B cell (primary cell): ENCODE measurements at regions not wholly inside any gene's neighbourhood (a gene's known extent, or its start where the extent isn't known, plus 50 kb on each side); places are given as distances from the start of the nearest gene placed in this dataset.

Experiments used
- ATAC-seq: fragments of 200-7000 bp; cut with Tn5 transposase; one replicate; pipeline ENCODE4 v1.10.0; 2021; ENCODE audit warnings: low read depth, mild to moderate bottlenecking, moderate number of reproducible peaks, moderate library complexity
- CTCF ChIA-PET: fragments of 350-600 bp; sonication (Branson Sonifier 250); formaldehyde crosslinking; loops from one replicate; lab custom pipeline; 2021; ENCODE audit warnings: antibody characterized with exemption, inconsistent platforms; lab: Charles Lee
- POLR2A ChIA-PET: fragments of 350-600 bp; sonication (Branson Sonifier 250); formaldehyde crosslinking; loops from one replicate; lab custom pipeline; 2021; ENCODE audit warnings: antibody characterized with exemption; lab: Charles Lee
- DNase-seq: peaks from one replicate; pipeline ENCODE4 v3.0.0; 2013
- H2AFZ ChIP-seq: 2 replicates; pipeline ENCODE4 v1.6.1; 2012; ENCODE audit warnings: mild to moderate bottlenecking, low read depth, low read length; ENCODE audit not compliant: insufficient read depth, poor library complexity, severe bottlenecking
- H3K27ac ChIP-seq, 2 donors: 1 replicate in 1 of 2; 2 replicates in 1 of 2; pipeline ENCODE4 v1.5.1; 2012 to 2013; ENCODE audit warnings: low read length in 2 of 2, mild to moderate bottlenecking in 2 of 2, moderate library complexity in 1 of 2
- H3K27me3 ChIP-seq, 4 experiments: fragments of 200-600 bp in 1 of 4; sonication (generic) in 1 of 4; replicated peaks in 1 of 4; 1 replicate in 2 of 4; 2 replicates in 2 of 4; pipeline versions ENCODE4 v1.6.1 to v1.7.0; 2013 to 2016; ENCODE audit warnings: low read length in 3 of 4, mild to moderate bottlenecking in 2 of 4, mixed read lengths in 1 of 4, moderate library complexity in 1 of 4; ENCODE audit not compliant: insufficient read depth in 4 of 4, control insufficient read depth in 3 of 4; ENCODE audit errors: control extremely low read depth in 1 of 4
- H3K36me3 ChIP-seq, 2 experiments: replicated peaks in 1 of 2; 1 replicate in 1 of 2; 2 replicates in 1 of 2; pipeline versions ENCODE4 v1.6.1 to v1.7.1; 2013; ENCODE audit warnings: low read length in 1 of 2; ENCODE audit not compliant: insufficient read depth in 2 of 2, control insufficient read depth in 1 of 2; ENCODE audit errors: control extremely low read depth in 1 of 2, extremely low read depth in 1 of 2
- H3K4me1 ChIP-seq, 2 donors: fragments of 200-600 bp in 1 of 2; sonication (generic) in 1 of 2; 1 replicate in 1 of 2; 2 replicates in 1 of 2; pipeline versions ENCODE4 v1.5.1 to v1.6.1; 2013 to 2017; ENCODE audit warnings: low read length in 2 of 2; ENCODE audit not compliant: control insufficient read depth in 2 of 2, insufficient read depth in 2 of 2
- H3K4me2 ChIP-seq: replicated peaks from 2 replicates; pipeline ENCODE3; 2012; ENCODE audit warnings: mild to moderate bottlenecking, low read depth, low read length; ENCODE audit not compliant: poor library complexity, severe bottlenecking
- H3K4me3 ChIP-seq, 5 experiments: fragments of 200-600 bp in 1 of 5; sonication (generic) in 1 of 5; 1 replicate in 3 of 5; 2 replicates in 2 of 5; pipeline versions ENCODE4 v1.5.1 to v1.7.0; 2011 to 2016; ENCODE audit warnings: low read length in 4 of 5, mild to moderate bottlenecking in 4 of 5, low read depth in 2 of 5, control low read depth in 1 of 5, moderate library complexity in 1 of 5; ENCODE audit not compliant: insufficient read depth in 1 of 5; ENCODE audit errors: control extremely low read depth in 1 of 5, extremely low read depth in 1 of 5
- H3K79me2 ChIP-seq: fragments of 200-600 bp; sonication (generic); one replicate; pipeline ENCODE4 v1.6.0; 2016; ENCODE audit warnings: low read length; ENCODE audit not compliant: control insufficient read depth, insufficient read depth
- H3K9ac ChIP-seq: fragments of 200-600 bp; sonication (generic); 2 replicates; pipeline ENCODE4 v1.6.1; 2017; ENCODE audit warnings: mild to moderate bottlenecking, low read length, moderate library complexity
- H3K9me3 ChIP-seq, 3 donors: one replicate each; pipeline versions ENCODE4 v1.6.1 to v1.7.1; 2013; ENCODE audit warnings: low read length in 2 of 3; ENCODE audit not compliant: control insufficient read depth in 2 of 3, insufficient read depth in 1 of 3; ENCODE audit errors: control extremely low read depth in 1 of 3
- H4K20me1 ChIP-seq: 2 replicates; pipeline ENCODE4 v1.6.0; 2012; ENCODE audit warnings: mild to moderate bottlenecking, low read length; ENCODE audit not compliant: insufficient read depth, control insufficient read depth, poor library complexity, severe bottlenecking
- H3K27ac Mint-ChIP-seq: one replicate; pipeline ENCODE4 v1.8.0; 2021; ENCODE audit warnings: mixed read lengths
- H3K27me3 Mint-ChIP-seq: one replicate; pipeline ENCODE4 v1.8.0; 2021; ENCODE audit warnings: mixed read lengths
- H3K4me1 Mint-ChIP-seq: one replicate; pipeline ENCODE4 v1.8.0; 2021; ENCODE audit warnings: mixed read lengths
- H3K4me3 Mint-ChIP-seq: one replicate; pipeline ENCODE4 v1.8.0; 2021; ENCODE audit warnings: mixed read lengths
- H3K9me3 Mint-ChIP-seq: one replicate; pipeline ENCODE4 v1.8.0; 2022; ENCODE audit warnings: mixed read lengths; ENCODE audit not compliant: insufficient read depth
- CTCF ChIP-seq: fragments of 200-600 bp; IDR thresholded peaks from one replicate; pipeline ENCODE4 v1.8.0; 2022; ENCODE audit warnings: antibody characterized with exemption, mild to moderate bottlenecking
- EZH2 ChIP-seq: IDR thresholded peaks from 2 replicates; pipeline ENCODE4 v1.6.1; 2012; ENCODE audit warnings: borderline replicate concordance, low read depth, mild to moderate bottlenecking, moderate library complexity, low read length; ENCODE audit not compliant: insufficient read depth, poor library complexity, severe bottlenecking
- WGBS: methylation state at CpG from one replicate; pipeline ENCODE4 v1.1.5; 2013; ENCODE audit warnings: missing lambda C conversion rate; ENCODE audit not compliant: insufficient coverage; 5-methylcytosine and 5-hydroxymethylcytosine counted together
- intact Hi-C: fragments of 100-400 bp; cut with micrococcal nuclease; formaldehyde crosslinking; loops from one replicate; pipeline ENCODE4 v1.10.0; 2022

- Histone ChIP-seq H3K79me2 (no peaks in the 10 kb centered on the region), H3K4me3 (no peak overlapping the region), H3K27me3 (no peaks in the 10 kb centered on the region), H4K20me1 (no peaks in the 10 kb centered on the region), H2AFZ (no peak overlapping the region), H3K9me3 (peaks cover 0 to 5% (median 0%) of the 10 kb centered on the region in 3 donors), H3K27ac (no peak overlapping the region), H3K4me2 (no peak overlapping the region), H3K9ac (no peak overlapping the region), H3K36me3 (no peaks in the 10 kb centered on the region), H3K4me1 (no peaks in the 10 kb centered on the region)
- no peaks in the 10 kb centered on the region for H3K4me1 Mint-ChIP-seq
- ATAC-seq, result no peak
- H3K27ac Mint-ChIP-seq, result no peak overlapping the region
- ChIA-PET POLR2A (no interaction called here), CTCF (no interaction called here)
- no peak for DNase-seq
- no peaks in the 10 kb centered on the region for H3K27me3 Mint-ChIP-seq
- intact Hi-C loops, result loop anchor here (2.0 kb wide), 1 partner anchor 20 kb away; no protein-coding TSS in a partner anchor
- H3K4me3 Mint-ChIP-seq, result no peak overlapping the region
- TF ChIP-seq EZH2 (no peak), CTCF (no peak)
- WGBS, result 6% methylated on average over 2 of the region's 2 CpGs
- H3K9me3 Mint-ChIP-seq, result peaks cover 1% of the 10 kb centered on the region
These were observed 272.8 kb downstream of the TAF11L14 start for GRCh38 chr5:17907094-17907493.

- DNase-seq (no peak), ATAC-seq (no peak)
- H3K9me3 Mint-ChIP-seq, result no peaks in the 10 kb centered on the region
- Histone ChIP-seq H3K4me1 (no peaks in the 10 kb centered on the region), H3K9me3 (peaks cover 0 to 5% (median 0%) of the 10 kb centered on the region in 3 donors), H3K36me3 (no peaks in the 10 kb centered on the region), H4K20me1 (no peaks in the 10 kb centered on the region), H3K9ac (no peak overlapping the region), H3K4me2 (no peak overlapping the region), H3K27ac (no peak overlapping the region), H3K4me3 (no peak overlapping the region), H3K79me2 (no peaks in the 10 kb centered on the region), H2AFZ (no peak overlapping the region), H3K27me3 (no peaks in the 10 kb centered on the region)
- ChIA-PET CTCF (no interaction called here), POLR2A (no interaction called here)
- no peak for TF ChIP-seq EZH2
- TF ChIP-seq CTCF, result no peak
- peaks cover 4% of the 10 kb centered on the region for H3K27me3 Mint-ChIP-seq
- no peak overlapping the region for H3K27ac Mint-ChIP-seq
- no peak overlapping the region for H3K4me3 Mint-ChIP-seq
- H3K4me1 Mint-ChIP-seq, result no peaks in the 10 kb centered on the region
- intact Hi-C loops, result no loop called here
These were observed 276.1 kb downstream of the TAF11L14 start for GRCh38 chr5:17910318-17910717.
